ENCODE measurements at regions not wholly inside any gene's neighbourhood (a gene's known extent, or its start where the extent isn't known, plus 50 kb on each side); places are given as distances from the start of the nearest gene placed in this dataset.

DNA sequence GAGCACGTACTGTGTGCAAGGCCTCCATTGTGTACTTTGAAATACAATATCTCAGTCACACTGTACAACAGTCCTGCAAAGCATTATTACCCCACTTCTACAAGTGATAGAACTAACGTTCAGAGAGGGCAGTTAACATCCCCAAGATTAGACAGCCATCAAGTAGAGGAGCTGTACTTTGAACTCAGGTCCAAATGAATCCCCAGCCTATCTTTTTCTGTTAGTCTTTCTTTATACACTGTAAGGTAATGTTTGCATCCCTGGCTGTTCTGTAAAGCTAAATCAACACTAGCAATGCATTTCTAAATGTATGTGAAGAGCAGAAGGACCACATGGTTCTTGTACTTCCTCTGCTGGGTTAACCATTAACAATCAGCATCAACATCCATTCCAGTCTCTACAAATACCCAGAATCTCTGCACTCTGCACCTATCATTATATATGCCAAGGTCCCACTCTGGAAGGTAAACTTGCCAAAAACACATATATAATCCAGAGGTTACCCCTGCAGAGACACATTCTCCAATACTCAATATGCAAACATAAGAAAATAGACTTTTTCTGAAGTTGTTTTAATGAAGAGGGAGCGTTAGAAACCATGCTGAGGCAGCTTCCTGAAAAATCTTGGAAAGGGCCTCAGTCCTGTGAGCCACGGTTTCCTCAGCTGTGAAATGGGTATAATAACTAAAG, 182.3 kb downstream of the MZT1 start:
- Mint-ChIP-seq H3K9me3 (ENCODE audit: unreplicated experiment) (no peaks in the 10 kb centered on the region), H3K27ac (ENCODE audit: unreplicated experiment) (no peak overlapping the region), H3K36me3 (ENCODE audit: unreplicated experiment) (no peaks in the 10 kb centered on the region), H3K4me1 (ENCODE audit: unreplicated experiment) (no peaks in the 10 kb centered on the region), H3K27me3 (ENCODE audit: unreplicated experiment) (peaks cover 12% of the 10 kb centered on the region), H3K4me3 (ENCODE audit: unreplicated experiment) (no peak overlapping the region)
- TF ChIP-seq, protein P1, sequence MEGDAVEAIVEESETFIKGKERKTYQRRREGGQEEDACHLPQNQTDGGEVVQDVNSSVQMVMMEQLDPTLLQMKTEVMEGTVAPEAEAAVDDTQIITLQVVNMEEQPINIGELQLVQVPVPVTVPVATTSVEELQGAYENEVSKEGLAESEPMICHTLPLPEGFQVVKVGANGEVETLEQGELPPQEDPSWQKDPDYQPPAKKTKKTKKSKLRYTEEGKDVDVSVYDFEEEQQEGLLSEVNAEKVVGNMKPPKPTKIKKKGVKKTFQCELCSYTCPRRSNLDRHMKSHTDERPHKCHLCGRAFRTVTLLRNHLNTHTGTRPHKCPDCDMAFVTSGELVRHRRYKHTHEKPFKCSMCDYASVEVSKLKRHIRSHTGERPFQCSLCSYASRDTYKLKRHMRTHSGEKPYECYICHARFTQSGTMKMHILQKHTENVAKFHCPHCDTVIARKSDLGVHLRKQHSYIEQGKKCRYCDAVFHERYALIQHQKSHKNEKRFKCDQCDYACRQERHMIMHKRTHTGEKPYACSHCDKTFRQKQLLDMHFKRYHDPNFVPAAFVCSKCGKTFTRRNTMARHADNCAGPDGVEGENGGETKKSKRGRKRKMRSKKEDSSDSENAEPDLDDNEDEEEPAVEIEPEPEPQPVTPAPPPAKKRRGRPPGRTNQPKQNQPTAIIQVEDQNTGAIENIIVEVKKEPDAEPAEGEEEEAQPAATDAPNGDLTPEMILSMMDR (IDR thresholded peaks at IDR 0.05): no peak
- no peak for DNase-seq (ENCODE audit: extremely low spot score, unreplicated experiment)

DNA sequence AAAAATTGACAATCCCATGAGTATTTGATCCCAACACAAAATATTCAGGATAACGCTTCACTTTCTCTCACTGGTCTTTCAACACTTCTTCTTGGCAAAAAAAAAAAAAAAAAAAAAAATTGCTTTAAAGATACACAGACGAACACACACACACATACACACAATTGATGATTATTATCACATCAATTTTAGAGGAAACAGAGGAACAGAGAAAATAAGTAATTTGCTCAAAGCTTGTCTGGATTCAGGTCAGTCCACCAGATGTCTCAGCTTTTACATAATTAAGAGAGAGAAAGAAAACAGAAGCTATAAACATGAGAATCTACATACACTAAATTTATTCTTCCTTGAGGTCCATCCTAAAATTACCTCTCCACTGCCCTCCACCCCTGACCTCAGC, 183.4 kb downstream of the MZT1 start:
- DNase-seq (ENCODE audit: extremely low spot score, unreplicated experiment): no peak
- Mint-ChIP-seq H3K27ac (ENCODE audit: unreplicated experiment) (no peak overlapping the region), H3K36me3 (ENCODE audit: unreplicated experiment) (no peaks in the 10 kb centered on the region), H3K4me1 (ENCODE audit: unreplicated experiment) (no peaks in the 10 kb centered on the region), H3K9me3 (ENCODE audit: unreplicated experiment) (no peaks in the 10 kb centered on the region), H3K4me3 (ENCODE audit: unreplicated experiment) (no peak overlapping the region), H3K27me3 (ENCODE audit: unreplicated experiment) (peaks cover 15% of the 10 kb centered on the region)
- TF ChIP-seq, protein P1 (IDR thresholded peaks at IDR 0.05): no peak

DNA sequence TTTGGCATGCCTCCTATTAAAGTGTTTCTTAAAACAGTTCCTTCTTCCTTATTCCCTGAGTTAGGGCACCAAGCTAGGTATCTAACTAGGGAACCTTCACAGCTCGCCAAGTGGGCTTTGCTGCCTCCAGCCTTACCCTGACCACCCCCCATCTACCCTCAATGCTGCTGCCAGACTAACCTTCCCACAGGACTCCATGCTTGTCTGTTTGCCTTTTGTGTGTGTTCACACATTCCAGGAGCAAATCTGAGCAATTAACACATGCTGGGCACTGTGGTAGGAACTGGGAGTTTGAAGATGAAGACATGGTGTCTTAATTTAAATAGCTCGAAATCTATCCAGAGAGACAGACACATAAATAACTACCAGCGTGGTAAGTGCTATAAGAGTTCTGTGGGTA, 185.2 kb downstream of the MZT1 start:
- H3K27ac Mint-ChIP-seq (ENCODE audit: unreplicated experiment): no peak overlapping the region
- TF ChIP-seq, protein P1 (IDR thresholded peaks at IDR 0.05): no peak
- no peaks in the 10 kb centered on the region for H3K9me3 Mint-ChIP-seq (ENCODE audit: unreplicated experiment)
- H3K27me3 Mint-ChIP-seq (ENCODE audit: unreplicated experiment): peaks cover 12% of the 10 kb centered on the region
- no peaks in the 10 kb centered on the region for H3K4me1 Mint-ChIP-seq (ENCODE audit: unreplicated experiment)
- no peak overlapping the region for H3K4me3 Mint-ChIP-seq (ENCODE audit: unreplicated experiment)
- no peak for DNase-seq (ENCODE audit: extremely low spot score, unreplicated experiment)
- H3K36me3 Mint-ChIP-seq (ENCODE audit: unreplicated experiment): no peaks in the 10 kb centered on the region

DNA sequence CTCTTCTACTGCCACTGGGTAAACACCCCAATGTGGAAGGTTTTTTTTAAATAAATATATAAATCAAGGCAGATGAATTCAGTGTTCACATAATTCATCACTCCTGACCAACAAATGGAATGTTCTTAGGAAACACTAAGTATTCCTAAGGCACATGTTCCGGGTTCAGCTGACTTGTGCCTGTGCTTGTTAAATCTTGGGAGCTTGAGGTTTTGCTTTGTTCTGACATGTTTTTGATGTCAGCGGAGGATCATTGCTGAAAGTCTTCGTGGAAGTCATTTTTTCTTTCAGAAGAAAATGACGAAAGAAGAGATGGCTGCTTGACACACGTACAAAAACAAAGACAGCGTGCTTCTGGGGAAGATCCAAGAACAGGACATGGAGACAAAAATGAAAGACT, 185.8 kb downstream of the MZT1 start:
- TF ChIP-seq, protein P1 (IDR thresholded peaks at IDR 0.05): no peak
- Mint-ChIP-seq H3K27me3 (ENCODE audit: unreplicated experiment) (peaks cover 12% of the 10 kb centered on the region), H3K4me3 (ENCODE audit: unreplicated experiment) (no peak overlapping the region), H3K9me3 (ENCODE audit: unreplicated experiment) (no peaks in the 10 kb centered on the region), H3K36me3 (ENCODE audit: unreplicated experiment) (no peaks in the 10 kb centered on the region), H3K4me1 (ENCODE audit: unreplicated experiment) (no peaks in the 10 kb centered on the region), H3K27ac (ENCODE audit: unreplicated experiment) (no peak overlapping the region)
- no peak for DNase-seq (ENCODE audit: extremely low spot score, unreplicated experiment)

DNA sequence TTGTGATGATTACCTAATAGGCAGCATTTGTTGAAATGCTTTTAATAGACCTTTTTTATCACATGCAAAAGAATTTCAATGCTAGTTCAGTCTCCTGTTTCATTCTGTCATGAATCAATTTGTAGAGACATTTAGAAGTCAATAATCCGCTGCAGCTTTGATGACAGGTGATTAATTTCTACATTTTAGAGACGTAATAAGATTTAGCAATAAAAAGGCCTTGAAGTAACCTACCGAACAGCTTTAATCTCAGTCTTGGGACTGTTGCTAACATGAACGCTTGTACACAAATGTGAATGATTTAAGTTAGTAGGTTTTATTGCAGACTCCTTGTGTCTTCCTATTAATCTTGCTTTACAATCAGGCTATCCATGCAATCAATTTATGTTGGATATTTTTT, 186.5 kb downstream of the MZT1 start:
- no peak for DNase-seq (ENCODE audit: extremely low spot score, unreplicated experiment)
- H3K27me3 Mint-ChIP-seq (ENCODE audit: unreplicated experiment): peaks cover 12% of the 10 kb centered on the region
- TF ChIP-seq, protein P1 (IDR thresholded peaks at IDR 0.05): no peak
- no peak overlapping the region for H3K27ac Mint-ChIP-seq (ENCODE audit: unreplicated experiment)
- H3K9me3 Mint-ChIP-seq (ENCODE audit: unreplicated experiment): no peaks in the 10 kb centered on the region
- H3K36me3 Mint-ChIP-seq (ENCODE audit: unreplicated experiment): no peaks in the 10 kb centered on the region
- no peaks in the 10 kb centered on the region for H3K4me1 Mint-ChIP-seq (ENCODE audit: unreplicated experiment)
- no peak overlapping the region for H3K4me3 Mint-ChIP-seq (ENCODE audit: unreplicated experiment)

Measured in osteocyte (in vitro differentiated cells).